ENCODE measurements at regions not wholly inside any gene's neighbourhood (a gene's known extent, or its start where the extent isn't known, plus 50 kb on each side); places are given as distances from the start of the nearest gene placed in this dataset.

GRCh38 chr1:81594206-81594605 lies 206.5 kb upstream of the ADGRL2 start:
- no peak overlapping the region for H3K27ac Mint-ChIP-seq
- H3K9me3 Mint-ChIP-seq, result peaks cover 21% of the 10 kb centered on the region
- no peaks in the 10 kb centered on the region for H3K36me3 Mint-ChIP-seq (ENCODE audit: low read depth)
- no peaks in the 10 kb centered on the region for H3K27me3 Mint-ChIP-seq
- intact Hi-C loops (cut with micrococcal nuclease), result no loop called here
- no peak overlapping the region for H3K4me3 Mint-ChIP-seq
- H3K4me1 Mint-ChIP-seq (ENCODE audit: low read depth), result no peaks in the 10 kb centered on the region

- Mint-ChIP-seq H3K36me3 (ENCODE audit: low read depth) (no peaks in the 10 kb centered on the region), H3K4me3 (no peak overlapping the region), H3K27me3 (no peaks in the 10 kb centered on the region), H3K27ac (no peak overlapping the region), H3K9me3 (peaks cover 14% of the 10 kb centered on the region), H3K4me1 (ENCODE audit: low read depth) (no peaks in the 10 kb centered on the region)
- intact Hi-C loops (cut with micrococcal nuclease), result no loop called here
These were observed 208.5 kb upstream of the ADGRL2 start for GRCh38 chr1:81592233-81592632.

DNA sequence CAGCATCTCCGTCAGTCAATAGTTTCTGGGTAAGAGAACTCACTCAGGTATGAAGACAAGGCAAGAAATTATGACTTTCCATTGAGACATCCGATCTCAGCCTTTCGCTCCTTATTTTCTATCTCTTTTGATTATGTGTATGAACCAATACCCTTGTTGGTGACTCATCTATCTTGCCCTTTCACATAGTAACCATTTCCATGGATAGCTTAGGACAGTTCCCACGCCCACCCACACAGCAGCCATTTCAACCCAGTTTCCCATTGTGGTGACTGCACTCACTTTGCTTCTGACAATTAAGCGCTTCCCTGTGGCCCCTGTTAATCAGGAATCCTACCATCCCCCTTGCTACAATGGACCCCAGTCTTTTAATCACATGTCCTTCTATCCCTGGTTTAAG lies 210.6 kb upstream of the ADGRL2 start:
- intact Hi-C loops (cut with micrococcal nuclease), result no loop called here
- Mint-ChIP-seq H3K36me3 (ENCODE audit: low read depth) (no peaks in the 10 kb centered on the region), H3K4me3 (no peak overlapping the region), H3K27ac (no peak overlapping the region), H3K27me3 (no peaks in the 10 kb centered on the region), H3K9me3 (peaks cover 17% of the 10 kb centered on the region), H3K4me1 (ENCODE audit: low read depth) (no peaks in the 10 kb centered on the region)

DNA sequence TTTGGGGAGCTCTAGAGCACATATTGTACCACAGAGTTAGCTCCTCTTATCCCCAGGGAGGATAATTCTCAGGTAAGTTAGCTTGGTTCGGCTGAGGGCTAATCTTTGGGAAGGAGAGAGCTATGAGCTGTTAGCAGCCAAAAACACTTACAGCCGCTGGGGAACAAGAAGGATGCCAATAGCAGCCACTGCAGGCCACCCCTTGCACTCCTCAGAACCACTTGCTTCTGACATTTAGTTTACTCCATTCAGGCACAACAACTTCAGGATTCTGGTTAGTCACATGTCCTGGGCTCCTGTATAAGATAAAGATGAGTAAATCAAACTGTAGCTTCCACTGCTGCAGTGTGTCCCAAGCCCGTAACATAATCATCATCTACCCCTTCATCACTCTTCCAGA lies 212.6 kb upstream of the ADGRL2 start:
- H3K4me1 Mint-ChIP-seq (ENCODE audit: low read depth), result no peaks in the 10 kb centered on the region
- intact Hi-C loops (cut with micrococcal nuclease), result no loop called here

GRCh38 chr1:81587426-81587825 lies 213.3 kb upstream of the ADGRL2 start:
- Mint-ChIP-seq H3K9me3 (peaks cover 17% of the 10 kb centered on the region), H3K36me3 (ENCODE audit: low read depth) (no peaks in the 10 kb centered on the region), H3K27ac (no peak overlapping the region), H3K27me3 (no peaks in the 10 kb centered on the region), H3K4me3 (no peak overlapping the region), H3K4me1 (ENCODE audit: low read depth) (no peaks in the 10 kb centered on the region)
- intact Hi-C loops (cut with micrococcal nuclease), result no loop called here

More for the DNA sequence above, 212.6 kb upstream of the ADGRL2 start:
- Mint-ChIP-seq H3K27me3 (no peaks in the 10 kb centered on the region), H3K27ac (no peak overlapping the region), H3K4me3 (no peak overlapping the region), H3K36me3 (ENCODE audit: low read depth) (no peaks in the 10 kb centered on the region), H3K9me3 (peaks cover 17% of the 10 kb centered on the region)

DNA sequence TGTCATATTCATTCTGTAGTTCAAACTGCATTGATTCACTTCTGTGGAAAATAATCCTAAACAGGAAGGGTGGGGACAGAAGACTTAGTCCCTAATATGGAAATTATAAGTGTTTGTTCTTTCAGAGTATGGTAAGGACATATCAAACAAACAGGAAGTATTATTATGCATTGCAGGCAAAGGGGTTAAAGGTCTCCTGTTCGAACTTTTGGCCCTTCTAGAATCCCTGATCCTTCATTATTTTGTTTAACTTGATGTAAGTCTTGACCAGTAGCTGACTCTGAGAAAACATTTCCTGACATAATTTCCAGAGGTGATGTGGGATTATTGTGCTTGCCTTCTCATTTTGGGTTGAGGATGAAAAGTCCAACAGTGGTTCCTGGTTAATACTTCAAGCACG lies 215.4 kb upstream of the ADGRL2 start:
- Mint-ChIP-seq H3K36me3 (ENCODE audit: low read depth) (no peaks in the 10 kb centered on the region), H3K4me3 (no peak overlapping the region), H3K9me3 (peaks cover 12% of the 10 kb centered on the region), H3K27me3 (no peaks in the 10 kb centered on the region), H3K4me1 (ENCODE audit: low read depth) (no peaks in the 10 kb centered on the region), H3K27ac (no peak overlapping the region)
- intact Hi-C loops (cut with micrococcal nuclease), result no loop called here

GRCh38 chr1:81584398-81584797 lies 216.3 kb upstream of the ADGRL2 start:
- intact Hi-C loops (cut with micrococcal nuclease), result no loop called here
- no peaks in the 10 kb centered on the region for H3K36me3 Mint-ChIP-seq (ENCODE audit: low read depth)
- H3K9me3 Mint-ChIP-seq, result peaks cover 5% of the 10 kb centered on the region
- no peaks in the 10 kb centered on the region for H3K4me1 Mint-ChIP-seq (ENCODE audit: low read depth)
- no peaks in the 10 kb centered on the region for H3K27me3 Mint-ChIP-seq
- H3K4me3 Mint-ChIP-seq, result no peak overlapping the region
- no peak overlapping the region for H3K27ac Mint-ChIP-seq

DNA sequence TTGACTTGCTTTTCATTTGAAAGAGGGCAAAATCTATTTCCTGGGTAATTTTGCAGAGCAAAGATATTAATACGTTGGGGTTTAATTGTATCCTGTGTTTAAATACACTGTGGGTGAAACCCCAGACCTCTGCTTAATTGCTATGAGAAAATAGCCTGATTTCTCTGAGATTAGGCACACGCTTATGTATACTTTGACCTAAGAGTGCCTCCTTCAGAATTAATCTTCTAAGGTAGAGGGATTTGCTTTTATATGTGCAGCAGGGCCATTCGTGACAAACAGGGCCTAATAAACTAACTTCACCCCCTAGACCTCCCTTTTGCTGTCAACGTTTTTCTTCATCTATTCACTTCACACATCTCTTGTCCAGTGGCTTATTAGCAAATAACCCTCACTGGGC lies 216.9 kb upstream of the ADGRL2 start:
- Mint-ChIP-seq H3K4me1 (ENCODE audit: low read depth) (no peaks in the 10 kb centered on the region), H3K4me3 (no peak overlapping the region), H3K9me3 (peaks cover 5% of the 10 kb centered on the region), H3K27me3 (no peaks in the 10 kb centered on the region), H3K36me3 (ENCODE audit: low read depth) (no peaks in the 10 kb centered on the region), H3K27ac (no peak overlapping the region)
- intact Hi-C loops (cut with micrococcal nuclease), result no loop called here

GRCh38 chr1:81582467-81582986 lies 218.2 kb upstream of the ADGRL2 start:
- Mint-ChIP-seq H3K36me3 (ENCODE audit: low read depth) (no peaks in the 10 kb centered on the region), H3K4me3 (no peak overlapping the region), H3K27me3 (no peaks in the 10 kb centered on the region), H3K4me1 (ENCODE audit: low read depth) (no peaks in the 10 kb centered on the region), H3K27ac (no peak overlapping the region), H3K9me3 (peaks cover 5% of the 10 kb centered on the region)
- intact Hi-C loops (cut with micrococcal nuclease), result no loop called here

- intact Hi-C loops (cut with micrococcal nuclease), result no loop called here
- no peaks in the 10 kb centered on the region for H3K9me3 Mint-ChIP-seq
- H3K4me1 Mint-ChIP-seq (ENCODE audit: low read depth), result no peaks in the 10 kb centered on the region
- no peaks in the 10 kb centered on the region for H3K36me3 Mint-ChIP-seq (ENCODE audit: low read depth)
- no peaks in the 10 kb centered on the region for H3K27me3 Mint-ChIP-seq
- H3K4me3 Mint-ChIP-seq, result no peak overlapping the region
- H3K27ac Mint-ChIP-seq, result no peak overlapping the region
These were observed 221.9 kb upstream of the ADGRL2 start for GRCh38 chr1:81578867-81579266.

GRCh38 chr1:81577004-81577697 lies 223.6 kb upstream of the ADGRL2 start:
- Mint-ChIP-seq H3K27ac (no peak overlapping the region), H3K4me3 (no peak overlapping the region), H3K4me1 (ENCODE audit: low read depth) (no peaks in the 10 kb centered on the region), H3K27me3 (no peaks in the 10 kb centered on the region), H3K36me3 (ENCODE audit: low read depth) (no peaks in the 10 kb centered on the region), H3K9me3 (no peaks in the 10 kb centered on the region)
- intact Hi-C loops (cut with micrococcal nuclease), result no loop called here

DNA sequence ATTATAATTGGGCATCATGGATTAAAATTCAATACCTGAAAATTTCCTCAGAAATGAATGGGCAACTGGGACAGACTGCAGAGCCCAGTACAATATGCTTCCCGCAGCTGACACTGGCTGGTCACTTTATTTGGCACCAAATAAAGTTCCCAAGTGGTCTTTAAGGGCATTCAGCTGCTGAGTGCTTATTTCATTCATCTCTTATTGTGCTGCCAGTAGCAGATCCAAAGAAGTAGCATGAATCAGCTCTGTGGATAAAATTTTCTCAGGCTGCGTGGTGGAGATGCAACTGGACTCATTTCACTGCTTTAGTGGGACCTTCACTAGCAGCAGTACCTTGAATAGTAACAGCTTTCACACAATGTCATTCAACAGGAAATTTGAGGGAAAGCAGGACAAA lies 226.3 kb upstream of the ADGRL2 start:
- Mint-ChIP-seq H3K4me3 (no peak overlapping the region), H3K9me3 (no peaks in the 10 kb centered on the region), H3K36me3 (ENCODE audit: low read depth) (no peaks in the 10 kb centered on the region), H3K4me1 (ENCODE audit: low read depth) (no peaks in the 10 kb centered on the region), H3K27ac (no peak overlapping the region), H3K27me3 (no peaks in the 10 kb centered on the region)
- intact Hi-C loops (cut with micrococcal nuclease), result no loop called here

GRCh38 chr1:81573458-81573857 lies 227.3 kb upstream of the ADGRL2 start:
- Mint-ChIP-seq H3K9me3 (no peaks in the 10 kb centered on the region), H3K36me3 (ENCODE audit: low read depth) (no peaks in the 10 kb centered on the region), H3K27me3 (no peaks in the 10 kb centered on the region), H3K27ac (no peak overlapping the region), H3K4me1 (ENCODE audit: low read depth) (no peaks in the 10 kb centered on the region), H3K4me3 (no peak overlapping the region)
- intact Hi-C loops (cut with micrococcal nuclease), result no loop called here

DNA sequence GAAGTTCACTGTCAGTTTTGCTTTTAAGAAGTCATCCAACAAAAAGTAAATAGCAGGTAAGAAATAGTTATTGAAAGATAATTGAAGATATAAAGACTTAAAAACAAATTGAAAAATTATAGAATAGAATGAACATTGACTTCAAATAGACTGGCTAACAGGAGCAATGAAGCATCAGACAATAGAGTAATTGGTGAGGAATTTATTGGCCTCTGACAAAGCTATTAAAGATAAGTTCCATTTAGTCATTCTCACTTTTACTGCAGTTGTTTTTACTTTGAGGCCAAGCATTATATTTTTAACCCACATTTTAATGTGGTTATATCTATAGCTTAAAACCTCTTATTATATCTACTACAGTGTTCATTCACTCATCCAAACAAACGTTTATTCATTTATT lies 228.8 kb upstream of the ADGRL2 start:
- no peak overlapping the region for H3K27ac Mint-ChIP-seq
- intact Hi-C loops (cut with micrococcal nuclease), result no loop called here
- no peaks in the 10 kb centered on the region for H3K27me3 Mint-ChIP-seq
- no peaks in the 10 kb centered on the region for H3K9me3 Mint-ChIP-seq
- H3K4me3 Mint-ChIP-seq, result no peak overlapping the region
- H3K36me3 Mint-ChIP-seq (ENCODE audit: low read depth), result no peaks in the 10 kb centered on the region
- H3K4me1 Mint-ChIP-seq (ENCODE audit: low read depth), result no peaks in the 10 kb centered on the region

- Mint-ChIP-seq H3K4me3 (no peak overlapping the region), H3K27me3 (no peaks in the 10 kb centered on the region), H3K27ac (no peak overlapping the region), H3K4me1 (ENCODE audit: low read depth) (no peaks in the 10 kb centered on the region), H3K9me3 (no peaks in the 10 kb centered on the region), H3K36me3 (ENCODE audit: low read depth) (no peaks in the 10 kb centered on the region)
- intact Hi-C loops (cut with micrococcal nuclease), result no loop called here
These were observed 231.0 kb upstream of the ADGRL2 start for GRCh38 chr1:81569761-81570160.

Measured in dendritic cell treated with granulocyte-macrophage colony-stimulating factor and Interleukin-4, amounts not matched to agents 40 ng/mL and 50 ng/mL, for 4 days (primary cell).